GM19025 (cell line): ENCODE measurements at regions not wholly inside any gene's neighbourhood (a gene's known extent, or its start where the extent isn't known, plus 50 kb on each side); places are given as distances from the start of the nearest gene placed in this dataset.

Experiments used
- ATAC-seq: cut with Tn5 transposase; IDR thresholded peaks from one replicate; pipeline ENCODE4 v1.9.1; 2021; ENCODE audit warnings: mild to moderate bottlenecking, low read depth, moderate library complexity; ENCODE audit not compliant: unreplicated experiment

GRCh38 chr13:46962281-46962941 is 65.6 kb upstream of the HTR2A start:
- ATAC-seq: no peak

DNA sequence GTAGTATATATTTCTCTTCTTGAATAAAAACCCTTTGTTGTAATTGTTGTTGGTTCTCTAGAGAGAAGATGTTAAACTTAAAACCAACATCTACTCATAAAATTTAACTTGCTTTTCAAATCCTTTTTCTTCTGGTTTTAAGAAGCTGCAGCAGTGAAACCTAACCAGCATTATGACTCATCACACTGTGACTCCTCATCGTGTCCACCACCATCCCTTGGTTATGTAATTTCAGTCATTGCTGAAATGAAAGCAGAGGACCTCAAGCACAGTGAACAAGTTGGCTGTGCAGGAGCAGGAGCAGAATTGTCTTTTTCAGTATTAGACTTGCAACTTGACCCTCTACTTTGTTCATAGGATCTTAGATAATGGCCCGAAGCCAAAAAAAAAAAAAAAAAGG is 64.9 kb upstream of the HTR2A start:
- peak; percentile 98 for ATAC-seq

- no peak for ATAC-seq
These were observed 57.1 kb upstream of the HTR2A start for GRCh38 chr13:46953941-46954340.

GRCh38 chr13:46953331-46953730 is 56.5 kb upstream of the HTR2A start:
- ATAC-seq: no peak

GRCh38 chr13:46951516-46951915 is 54.7 kb upstream of the HTR2A start:
- ATAC-seq: no peak

- no peak for ATAC-seq
These were observed 52.4 kb upstream of the HTR2A start for GRCh38 chr13:46949211-46949610.

- ATAC-seq: no peak
These were observed 51.5 kb upstream of the HTR2A start for GRCh38 chr13:46948338-46948737.

DNA sequence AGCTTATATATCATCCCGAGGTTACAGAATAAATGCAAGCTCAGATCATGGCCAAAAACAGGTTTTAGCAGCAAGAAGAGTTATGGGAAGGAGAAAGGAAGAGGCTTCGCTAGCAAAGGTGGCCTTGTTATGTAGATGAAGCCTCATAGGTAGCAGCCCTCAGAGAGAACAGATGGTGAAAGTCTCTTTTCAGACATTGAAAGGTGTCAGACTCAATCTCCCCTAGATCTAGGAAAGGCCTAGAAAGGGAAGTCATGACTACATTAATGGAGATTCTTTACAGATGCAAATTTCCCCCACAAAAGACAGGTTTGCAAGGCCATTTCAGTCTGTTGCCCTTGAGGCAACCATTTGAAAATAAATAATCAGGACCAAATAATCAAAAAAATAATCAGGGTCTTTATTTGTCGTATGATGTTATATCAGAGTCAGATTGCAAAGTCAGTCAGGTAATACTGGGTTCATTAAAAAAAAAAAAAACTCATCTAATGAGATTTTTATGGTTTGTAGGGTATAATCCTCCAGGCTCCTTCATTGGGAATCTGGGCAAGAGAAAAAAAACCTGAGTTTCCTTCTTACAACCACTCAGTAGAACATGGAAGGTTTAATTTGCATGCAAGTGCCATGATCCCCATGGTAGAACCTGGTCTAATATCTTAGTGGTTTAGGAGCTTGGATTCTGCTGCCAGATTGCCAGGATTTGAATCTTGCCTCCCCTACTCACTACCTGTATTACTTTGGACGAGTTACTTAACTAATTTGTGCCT is 50.8 kb upstream of the HTR2A start:
- ATAC-seq: no peak
